ENCODE measurements at regions not wholly inside any gene's neighbourhood (a gene's known extent, or its start where the extent isn't known, plus 50 kb on each side); places are given as distances from the start of the nearest gene placed in this dataset.

DNA sequence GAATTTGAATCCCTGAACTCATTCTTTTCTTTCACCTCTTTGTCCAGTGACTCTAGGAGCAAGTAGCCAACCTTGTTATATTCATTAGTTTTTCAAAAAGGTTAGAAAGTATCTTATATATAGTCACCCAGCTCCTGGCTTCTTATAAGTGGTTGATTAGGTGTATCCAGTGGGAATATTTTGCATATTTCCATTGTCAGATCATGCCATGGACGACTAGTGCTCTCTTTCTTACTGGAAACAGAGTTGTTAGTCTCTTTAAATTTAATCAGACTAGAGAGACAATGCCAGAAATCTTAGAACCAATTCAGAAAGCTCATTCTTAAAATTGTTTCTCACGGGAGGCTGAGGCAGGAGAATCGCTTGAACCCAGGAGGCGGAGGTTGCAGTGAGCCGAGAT, 73.4 kb downstream of the CHRD start:
- H3K36me3 ChIP-seq (ENCODE audit: control insufficient read depth in 2 of 2, insufficient read depth in 2 of 2, low read length in 1 of 2), result no peaks in the 10 kb centered on the region
- no peak for FAIRE-seq
- no peak overlapping the region for H3K27ac ChIP-seq (ENCODE audit: control insufficient read depth, insufficient read depth)
- POLR2A ChIA-PET, result no interaction called here
- H3K4me2 ChIP-seq (ENCODE audit: control insufficient read depth, insufficient read depth), result no peak overlapping the region
- RAD21 ChIA-PET (ENCODE audit: unreplicated experiment), result no interaction called here
- WGBS (ENCODE audit: insufficient coverage, insufficient replicate concordance, low lambda C conversion rate, missing lambda C conversion rate), result 53% methylated on average over 5 of the region's 5 CpGs
- no peak overlapping the region for H3K4me3 ChIP-seq
- H3K9ac ChIP-seq (ENCODE audit: control insufficient read depth, insufficient read depth, low read length), result no peak overlapping the region
- TF ChIP-seq BRCA1 (IDR thresholded peaks at IDR 0.05; ENCODE audit: low read depth, low read length) (no peak), EGR1 (IDR thresholded peaks at IDR 0.05; ENCODE audit: borderline replicate concordance in 1 of 2, low read depth in 2 of 2, low read length in 2 of 2) (no peak), RELA (IDR thresholded peaks at IDR 0.05; ENCODE audit: borderline replicate concordance, partially characterized antibody) (no peak), TARDBP (IDR thresholded peaks at IDR 0.05; ENCODE audit: borderline replicate concordance) (no peak), RBBP5 (conservative IDR thresholded peaks at IDR 0.05) (no peak), CBX5 (IDR thresholded peaks at IDR 0.05; ENCODE audit: low read depth) (no peak), DPF2 (IDR thresholded peaks at IDR 0.05) (no peak), BMI1 (IDR thresholded peaks at IDR 0.05; ENCODE audit: borderline replicate concordance) (no peak), TBL1XR1 (IDR thresholded peaks at IDR 0.05; ENCODE audit: low read depth, low read length) (no peak), TAF1 (IDR thresholded peaks at IDR 0.05; ENCODE audit: borderline replicate concordance, low read depth, low read length) (no peak), MYB (IDR thresholded peaks at IDR 0.05; ENCODE audit: borderline replicate concordance, low read depth, low read length) (no peak), CBX3 (IDR thresholded peaks at IDR 0.05; ENCODE audit: borderline replicate concordance, low read depth) (no peak), CHD2 (IDR thresholded peaks at IDR 0.05; ENCODE audit: borderline replicate concordance, low read depth, low read length) (no peak), ZNF207 (IDR thresholded peaks at IDR 0.05; ENCODE audit: borderline replicate concordance) (no peak), SIN3A (IDR thresholded peaks at IDR 0.05; ENCODE audit: low read depth, low read length) (no peak)
- TF ChIP-seq, protein P1, sequence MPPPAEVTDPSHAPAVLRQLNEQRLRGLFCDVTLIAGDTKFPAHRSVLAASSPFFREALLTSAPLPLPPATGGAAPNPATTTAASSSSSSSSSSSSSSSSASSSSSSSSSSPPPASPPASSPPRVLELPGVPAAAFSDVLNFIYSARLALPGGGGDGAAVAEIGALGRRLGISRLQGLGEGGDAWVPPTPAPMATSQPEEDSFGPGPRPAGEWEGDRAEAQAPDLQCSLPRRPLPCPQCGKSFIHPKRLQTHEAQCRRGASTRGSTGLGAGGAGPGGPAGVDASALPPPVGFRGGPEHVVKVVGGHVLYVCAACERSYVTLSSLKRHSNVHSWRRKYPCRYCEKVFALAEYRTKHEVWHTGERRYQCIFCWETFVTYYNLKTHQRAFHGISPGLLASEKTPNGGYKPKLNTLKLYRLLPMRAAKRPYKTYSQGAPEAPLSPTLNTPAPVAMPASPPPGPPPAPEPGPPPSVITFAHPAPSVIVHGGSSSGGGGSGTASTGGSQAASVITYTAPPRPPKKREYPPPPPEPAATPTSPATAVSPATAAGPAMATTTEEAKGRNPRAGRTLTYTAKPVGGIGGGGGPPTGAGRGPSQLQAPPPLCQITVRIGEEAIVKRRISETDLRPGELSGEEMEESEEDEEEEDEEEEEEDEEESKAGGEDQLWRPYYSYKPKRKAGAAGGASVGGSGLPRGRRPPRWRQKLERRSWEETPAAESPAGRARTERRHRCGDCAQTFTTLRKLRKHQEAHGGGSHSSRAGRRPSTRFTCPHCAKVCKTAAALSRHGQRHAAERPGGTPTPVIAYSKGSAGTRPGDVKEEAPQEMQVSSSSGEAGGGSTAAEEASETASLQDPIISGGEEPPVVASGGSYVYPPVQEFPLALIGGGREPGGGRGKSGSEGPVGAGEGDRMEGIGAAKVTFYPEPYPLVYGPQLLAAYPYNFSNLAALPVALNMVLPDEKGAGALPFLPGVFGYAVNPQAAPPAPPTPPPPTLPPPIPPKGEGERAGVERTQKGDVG (CRISPR knock-in tag; IDR thresholded peaks at IDR 0.05), result no peak
- H3K4me1 ChIP-seq (ENCODE audit: control insufficient read depth, insufficient read depth, low read length), result no peaks in the 10 kb centered on the region
- H3K27me3 ChIP-seq (replicated peaks in 1 of 2; ENCODE audit: control insufficient read depth in 2 of 2, insufficient read depth in 2 of 2, low read length in 1 of 2), result no peaks in the 10 kb centered on the region; a peak in 1 of 4 replicates
- BruUV-seq (replicated peaks), result no TSS peak
- no peaks in the 10 kb centered on the region for H3K79me2 ChIP-seq (ENCODE audit: control insufficient read depth, insufficient read depth, low read length)
- H3K9me3 ChIP-seq (replicated peaks; ENCODE audit: control insufficient read depth, insufficient read depth, low read length), result no peaks in the 10 kb centered on the region; the same call in 2 of the 3 replicates
- no peaks in the 10 kb centered on the region for H4K20me1 ChIP-seq (ENCODE audit: control insufficient read depth, insufficient read depth)
- CTCF ChIA-PET, result interaction anchor here (0.6 kb wide), 1 partner anchor 82 kb away, joined by 3 read pairs; no protein-coding TSS in a partner anchor
- H2AFZ ChIP-seq (ENCODE audit: control insufficient read depth, low read depth, low read length), result no peak overlapping the region
- in situ Hi-C loops (cut with MboI) (no loop called here), intact Hi-C loops (cut with micrococcal nuclease; ENCODE audit: unreplicated experiment) (no loop called here)
- SMC1A ChIA-PET (ENCODE audit: uncharacterized antibody, unreplicated experiment), result no interaction called here
- no peak for ATAC-seq
- no peak for DNase-seq (ENCODE audit: low read depth, low spot score)
